CD14-positive monocyte (primary cell): ENCODE measurements at regions not wholly inside any gene's neighbourhood (a gene's known extent, or its start where the extent isn't known, plus 50 kb on each side); places are given as distances from the start of the nearest gene placed in this dataset.

ENCODE experiments used
- DNase-seq, 3 donors: peaks; one replicate each; pipeline ENCODE4 v3.0.0-alpha.2; 2011 to 2022
- H2AFZ ChIP-seq: 2 replicates; pipeline ENCODE4 v1.6.0; 2012; ENCODE audit warnings: mild to moderate bottlenecking, low read depth, low read length, inconsistent platforms; ENCODE audit not compliant: insufficient read depth, poor library complexity, severe bottlenecking
- H3K27ac ChIP-seq, 2 donors: 1 replicate in 1 of 2; 2 replicates in 1 of 2; pipeline ENCODE4 v1.5.1; 2012 to 2013; ENCODE audit warnings: low read length in 2 of 2, control low read depth in 1 of 2, inconsistent platforms in 1 of 2, low read depth in 1 of 2, mild to moderate bottlenecking in 1 of 2
- H3K27me3 ChIP-seq, 2 donors: one replicate each; pipeline versions ENCODE4 v1.6.0 to v1.6.1; 2011 to 2013; ENCODE audit warnings: low read length in 2 of 2; ENCODE audit not compliant: control insufficient read depth in 2 of 2, insufficient read depth in 2 of 2
- H3K36me3 ChIP-seq, 2 donors: replicated peaks in 1 of 2; 1 replicate in 1 of 2; 2 replicates in 1 of 2; pipeline versions ENCODE4 v1.5.1 to v1.6.1; 2012 to 2013; ENCODE audit warnings: low read length in 2 of 2, control low read depth in 1 of 2, inconsistent platforms in 1 of 2, mild to moderate bottlenecking in 1 of 2; ENCODE audit not compliant: insufficient read depth in 2 of 2, control insufficient read depth in 1 of 2
- H3K4me1 ChIP-seq, 2 donors: 1 replicate in 1 of 2; 2 replicates in 1 of 2; pipeline versions ENCODE4 v1.5.1 to v1.6.1; 2012 to 2013; ENCODE audit warnings: low read length in 2 of 2, control low read depth in 1 of 2, inconsistent platforms in 1 of 2, mild to moderate bottlenecking in 1 of 2, moderate library complexity in 1 of 2; ENCODE audit not compliant: insufficient read depth in 2 of 2, control insufficient read depth in 1 of 2
- H3K4me2 ChIP-seq: replicated peaks from 2 replicates; pipeline ENCODE3; 2012; ENCODE audit warnings: low read length, moderate library complexity, mild to moderate bottlenecking; ENCODE audit not compliant: poor library complexity, severe bottlenecking; ENCODE audit errors: extremely low read depth
- H3K4me3 ChIP-seq, 3 experiments: fragments of 200-600 bp in 1 of 3; sonication (generic) in 1 of 3; replicated peaks in 1 of 3; 1 replicate in 2 of 3; 2 replicates in 1 of 3; pipeline ENCODE4 v1.5.1; 2011 to 2013; ENCODE audit warnings: low read length in 3 of 3, mild to moderate bottlenecking in 3 of 3, control low read depth in 2 of 3, low read depth in 2 of 3, inconsistent platforms in 1 of 3, moderate library complexity in 1 of 3
- H3K79me2 ChIP-seq: 2 replicates; pipeline ENCODE4 v1.6.0; 2012; ENCODE audit warnings: mild to moderate bottlenecking, control low read depth, inconsistent platforms, low read length, moderate library complexity; ENCODE audit not compliant: insufficient read depth
- H3K9ac ChIP-seq: 2 replicates; pipeline ENCODE4 v1.6.0; 2017; ENCODE audit warnings: low read length, mild to moderate bottlenecking; ENCODE audit not compliant: insufficient read depth, poor library complexity, severe bottlenecking
- H3K9me3 ChIP-seq, 2 donors: replicated peaks in 1 of 2; 1 replicate in 1 of 2; 2 replicates in 1 of 2; pipeline versions ENCODE4 v1.5.1 to v1.6.1; 2012 to 2013; ENCODE audit warnings: low read length in 2 of 2, control low read depth in 1 of 2; ENCODE audit not compliant: control insufficient read depth in 1 of 2, insufficient read depth in 1 of 2
- H4K20me1 ChIP-seq: 2 replicates; pipeline ENCODE4 v1.6.0; 2012; ENCODE audit warnings: mild to moderate bottlenecking, low read length, control low read depth, moderate library complexity; ENCODE audit not compliant: insufficient read depth
- H3K27ac Mint-ChIP-seq, 7 donors: one replicate each; pipeline ENCODE4 v1.8.0; 2020; ENCODE audit warnings: mild to moderate bottlenecking in 7 of 7, mixed read lengths in 7 of 7, moderate library complexity in 6 of 7, inconsistent platforms in 2 of 7
- H3K27me3 Mint-ChIP-seq, 3 donors: one replicate each; pipeline ENCODE4 v1.8.0; 2021 to 2022; ENCODE audit warnings: low read depth in 3 of 3, mild to moderate bottlenecking in 3 of 3, mixed read lengths in 3 of 3, moderate library complexity in 3 of 3, inconsistent platforms in 1 of 3
- H3K36me3 Mint-ChIP-seq, 2 donors: one replicate each; pipeline ENCODE4 v1.8.0; 2020; ENCODE audit warnings: mixed read lengths in 2 of 2, inconsistent platforms in 1 of 2, mild to moderate bottlenecking in 1 of 2
- H3K4me1 Mint-ChIP-seq: one replicate; pipeline ENCODE4 v1.8.0; 2020; ENCODE audit warnings: mild to moderate bottlenecking, mixed read lengths
- H3K4me3 Mint-ChIP-seq, 2 donors: one replicate each; pipeline ENCODE4 v1.8.0; 2020; ENCODE audit warnings: mild to moderate bottlenecking in 2 of 2, mixed read lengths in 2 of 2, moderate library complexity in 1 of 2
- H3K9me3 Mint-ChIP-seq, 7 donors: one replicate each; pipeline ENCODE4 v1.8.0; 2020 to 2022; ENCODE audit warnings: mixed read lengths in 7 of 7, mild to moderate bottlenecking in 6 of 7, moderate library complexity in 6 of 7, inconsistent platforms in 2 of 7
- WGBS: methylation state at CpG from one replicate; pipeline ENCODE4 v1.1.5; 2013; ENCODE audit warnings: missing lambda C conversion rate; ENCODE audit not compliant: insufficient coverage; 5-methylcytosine and 5-hydroxymethylcytosine counted together
- intact Hi-C, 2 donors: fragments of 100-400 bp; cut with micrococcal nuclease; formaldehyde crosslinking; loops; one replicate each; pipeline versions ENCODE4 v1.15.0 to v1.15.1; 2023
- TF ChIP-seq, protein P1 (sequence below): fragments of 200-600 bp; IDR thresholded peaks from one replicate; pipeline ENCODE4 v1.8.0; 2022; ENCODE audit warnings: antibody characterized with exemption, mild to moderate bottlenecking

- WGBS: 100% methylated on average over 4 of the region's 5 CpGs
- Histone ChIP-seq H3K27me3 (no peaks in the 10 kb centered on the region), H3K4me1 (no peaks in the 10 kb centered on the region), H3K9ac (no peak overlapping the region), H3K4me3 (no peak overlapping the region), H3K36me3 (no peaks in the 10 kb centered on the region), H3K79me2 (no peaks in the 10 kb centered on the region), H3K27ac (no peak overlapping the region), H4K20me1 (no peaks in the 10 kb centered on the region), H3K9me3 (peaks cover 0 to 2% of the 10 kb centered on the region in 2 donors), H2AFZ (peak overlapping the region; percentile 56), H3K4me2 (no peak overlapping the region)
- H3K27me3 Mint-ChIP-seq: peaks cover 5 to 7% (median 6%) of the 10 kb centered on the region in 3 donors
- H3K9me3 Mint-ChIP-seq: peaks cover 4 to 11% (median 7%) of the 10 kb centered on the region in 7 donors
- no peaks in the 10 kb centered on the region for H3K36me3 Mint-ChIP-seq
- DNase-seq: no peak
- TF ChIP-seq, protein P1, sequence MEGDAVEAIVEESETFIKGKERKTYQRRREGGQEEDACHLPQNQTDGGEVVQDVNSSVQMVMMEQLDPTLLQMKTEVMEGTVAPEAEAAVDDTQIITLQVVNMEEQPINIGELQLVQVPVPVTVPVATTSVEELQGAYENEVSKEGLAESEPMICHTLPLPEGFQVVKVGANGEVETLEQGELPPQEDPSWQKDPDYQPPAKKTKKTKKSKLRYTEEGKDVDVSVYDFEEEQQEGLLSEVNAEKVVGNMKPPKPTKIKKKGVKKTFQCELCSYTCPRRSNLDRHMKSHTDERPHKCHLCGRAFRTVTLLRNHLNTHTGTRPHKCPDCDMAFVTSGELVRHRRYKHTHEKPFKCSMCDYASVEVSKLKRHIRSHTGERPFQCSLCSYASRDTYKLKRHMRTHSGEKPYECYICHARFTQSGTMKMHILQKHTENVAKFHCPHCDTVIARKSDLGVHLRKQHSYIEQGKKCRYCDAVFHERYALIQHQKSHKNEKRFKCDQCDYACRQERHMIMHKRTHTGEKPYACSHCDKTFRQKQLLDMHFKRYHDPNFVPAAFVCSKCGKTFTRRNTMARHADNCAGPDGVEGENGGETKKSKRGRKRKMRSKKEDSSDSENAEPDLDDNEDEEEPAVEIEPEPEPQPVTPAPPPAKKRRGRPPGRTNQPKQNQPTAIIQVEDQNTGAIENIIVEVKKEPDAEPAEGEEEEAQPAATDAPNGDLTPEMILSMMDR: no peak
- intact Hi-C loops: no loop called here
- H3K27ac Mint-ChIP-seq: no peak overlapping the region
- H3K4me3 Mint-ChIP-seq: no peak overlapping the region
- H3K4me1 Mint-ChIP-seq: peaks cover 15% of the 10 kb centered on the region
Observed at GRCh38 chr6:110538416-110539160, 62.2 kb upstream of the SLC22A16 start.

- DNase-seq: peak; percentile 28 to 68 (median 66)
- no peak overlapping the region for H2AFZ ChIP-seq
- no peak overlapping the region for H3K9ac ChIP-seq
- intact Hi-C loops: no loop called here
- no peak overlapping the region for H3K27ac ChIP-seq
- H3K4me1 Mint-ChIP-seq: peaks cover 12% of the 10 kb centered on the region
- H3K36me3 Mint-ChIP-seq: no peaks in the 10 kb centered on the region
- TF ChIP-seq, protein P1: no peak
- no peak overlapping the region for H3K4me2 ChIP-seq
- H3K36me3 ChIP-seq: no peaks in the 10 kb centered on the region
- no peak overlapping the region for H3K4me3 ChIP-seq
- H3K9me3 Mint-ChIP-seq: peaks cover 4 to 11% (median 7%) of the 10 kb centered on the region in 7 donors
- peaks cover 4 to 7% (median 5%) of the 10 kb centered on the region in 3 donors for H3K27me3 Mint-ChIP-seq
- no peaks in the 10 kb centered on the region for H3K27me3 ChIP-seq
- peaks cover 0 to 2% of the 10 kb centered on the region in 2 donors for H3K9me3 ChIP-seq
- no peak overlapping the region for H3K4me3 Mint-ChIP-seq
- H3K4me1 ChIP-seq: no peaks in the 10 kb centered on the region
- WGBS: 0% methylated on average over 1 of the region's 8 CpGs
- H3K79me2 ChIP-seq: no peaks in the 10 kb centered on the region
- peak overlapping the region in 2 of 7 donors; percentile 75 to 84 for H3K27ac Mint-ChIP-seq
- no peaks in the 10 kb centered on the region for H4K20me1 ChIP-seq
Observed at GRCh38 chr6:110537208-110538123, 61.1 kb upstream of the SLC22A16 start.
